Heart right ventricle (tissue), 16 donors: ENCODE measurements at regions not wholly inside any gene's neighbourhood (a gene's known extent, or its start where the extent isn't known, plus 50 kb on each side); places are given as distances from the start of the nearest gene placed in this dataset.

Source experiments
- ATAC-seq, 8 donors: fragments of 200-7000 bp; cut with Tn5 transposase; one replicate each; pipeline ENCODE4 v1.9.1; 2020; ENCODE audit warnings: mild to moderate bottlenecking in 8 of 8, moderate library complexity in 8 of 8, moderate number of reproducible peaks in 1 of 8
- DNase-seq, 2 donors: peaks; one replicate each; pipeline ENCODE4 v3.0.0-alpha.2; 2020
- H3K27ac ChIP-seq, 10 donors: fragments of 200-600 bp; sonication (generic) in 2 of 10; one replicate each; pipeline versions ENCODE4 v1.5.0 to v1.8.0; 2020 to 2022; ENCODE audit warnings: mild to moderate bottlenecking in 3 of 10
- H3K27me3 ChIP-seq, 7 donors: fragments of 200-600 bp; one replicate each; pipeline ENCODE4 v1.8.0; 2021 to 2022; ENCODE audit warnings: mild to moderate bottlenecking in 2 of 7
- H3K36me3 ChIP-seq, 9 donors: fragments of 200-600 bp; sonication (generic) in 1 of 9; one replicate each; pipeline versions ENCODE4 v1.5.0 to v1.8.0; 2020 to 2022; ENCODE audit warnings: mild to moderate bottlenecking in 2 of 9
- H3K4me1 ChIP-seq, 9 donors: fragments of 200-600 bp; sonication (generic) in 1 of 9; one replicate each; pipeline versions ENCODE4 v1.5.0 to v1.8.0; 2020 to 2022; ENCODE audit warnings: mild to moderate bottlenecking in 4 of 9
- H3K4me3 ChIP-seq, 10 donors: fragments of 200-600 bp; sonication (generic) in 2 of 10; one replicate each; pipeline versions ENCODE4 v1.5.0 to v1.8.0; 2020 to 2022; ENCODE audit warnings: mild to moderate bottlenecking in 7 of 10, moderate library complexity in 2 of 10
- H3K9me3 ChIP-seq, 11 donors: fragments of 200-600 bp in 10 of 11; sonication (generic) in 2 of 11; one replicate each; pipeline versions ENCODE4 v1.5.0 to v1.8.0; 2013 to 2022; ENCODE audit warnings: mild to moderate bottlenecking in 2 of 11, control low read depth in 1 of 11, moderate library complexity in 1 of 11
- WGBS, 2 donors: extraction: QIAGEN DNeasy Blood & Tissue Kit; methylation state at CpG; one replicate each; pipeline ENCODE4 v1.1.7; 2013; ENCODE audit warnings: inconsistent platforms in 1 of 2; 5-methylcytosine and 5-hydroxymethylcytosine counted together
- intact Hi-C, 10 donors: fragments of 100-400 bp; cut with DNase I; formaldehyde crosslinking; loops; one replicate each; pipeline versions ENCODE4 v1.11.1 to v1.14.2; 2022
- TF ChIP-seq, protein P1 (sequence below), 9 donors: fragments of 200-600 bp; sonication (generic) in 2 of 9; IDR thresholded peaks; one replicate each; pipeline versions ENCODE4 v1.5.0 to v1.8.0; 2021 to 2022; ENCODE audit warnings: antibody characterized with exemption in 9 of 9, mild to moderate bottlenecking in 5 of 9, moderate library complexity in 1 of 9
- donor health status: Arrhythmogenic right ventricular cardiomyopathy.
- donor health status: ischemic (EF 13 %, LVEDD 7.1; RV severe dilation, severe dysfunction).
- donor health status: healthy with polysubstance abuse.
- donor health status: DM: no; HTN: yes; CAD: no.
- donor health status: DM: no; HTN: no; CAD: no.
- donor health status: ischemic (EF 25% LVEDD 6.9; RV normal size, moderate dysfunction).
- donor health status: ischemic (EF 25% LVEDD 5.7; RV mildly dilated, moderate dysfunction).
- donor health status: healthy.
- donor health status: DM: yes; HTN: yes; CAD: no.
- donor health status: Ischemic cardiomyopathy.
- donor health status: ischemic (EF 35%, LVEDD 5.7; RV mildly dilated, moderate dysfunction).
- donor health status: nonischemic (EF 11% LVEDD 7.7; RV severe dilation, severe dysfunction).
- donor health status: DM: yes; HTN: yes; CAD: no.
- donor health status: PGD.
- donor health status: ischemic (EF 29% LVEDD 5.4; RV normal size, mild dysfunction).
- donor health status: nonischemic (EF 23%, LVEDD 6.1; RV moderate dilation, normal function).

GRCh38 chr10:9535744-9536143 is 1481.3 kb downstream of the GATA3 start:
- 71 to 85% methylated on average over 4 of the region's 4 CpGs for WGBS, 2 donors
- Histone ChIP-seq H3K4me3 (no peak overlapping the region), H3K9me3 (no peaks in the 10 kb centered on the region), H3K27ac (no peak overlapping the region), H3K4me1 (no peaks in the 10 kb centered on the region), H3K36me3 (no peaks in the 10 kb centered on the region), H3K27me3 (no peaks in the 10 kb centered on the region)
- intact Hi-C loops, result no loop called here
- TF ChIP-seq, protein P1, sequence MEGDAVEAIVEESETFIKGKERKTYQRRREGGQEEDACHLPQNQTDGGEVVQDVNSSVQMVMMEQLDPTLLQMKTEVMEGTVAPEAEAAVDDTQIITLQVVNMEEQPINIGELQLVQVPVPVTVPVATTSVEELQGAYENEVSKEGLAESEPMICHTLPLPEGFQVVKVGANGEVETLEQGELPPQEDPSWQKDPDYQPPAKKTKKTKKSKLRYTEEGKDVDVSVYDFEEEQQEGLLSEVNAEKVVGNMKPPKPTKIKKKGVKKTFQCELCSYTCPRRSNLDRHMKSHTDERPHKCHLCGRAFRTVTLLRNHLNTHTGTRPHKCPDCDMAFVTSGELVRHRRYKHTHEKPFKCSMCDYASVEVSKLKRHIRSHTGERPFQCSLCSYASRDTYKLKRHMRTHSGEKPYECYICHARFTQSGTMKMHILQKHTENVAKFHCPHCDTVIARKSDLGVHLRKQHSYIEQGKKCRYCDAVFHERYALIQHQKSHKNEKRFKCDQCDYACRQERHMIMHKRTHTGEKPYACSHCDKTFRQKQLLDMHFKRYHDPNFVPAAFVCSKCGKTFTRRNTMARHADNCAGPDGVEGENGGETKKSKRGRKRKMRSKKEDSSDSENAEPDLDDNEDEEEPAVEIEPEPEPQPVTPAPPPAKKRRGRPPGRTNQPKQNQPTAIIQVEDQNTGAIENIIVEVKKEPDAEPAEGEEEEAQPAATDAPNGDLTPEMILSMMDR (IDR thresholded peaks at IDR 0.05), result no peak
- ATAC-seq (no peak), DNase-seq (no peak)

DNA sequence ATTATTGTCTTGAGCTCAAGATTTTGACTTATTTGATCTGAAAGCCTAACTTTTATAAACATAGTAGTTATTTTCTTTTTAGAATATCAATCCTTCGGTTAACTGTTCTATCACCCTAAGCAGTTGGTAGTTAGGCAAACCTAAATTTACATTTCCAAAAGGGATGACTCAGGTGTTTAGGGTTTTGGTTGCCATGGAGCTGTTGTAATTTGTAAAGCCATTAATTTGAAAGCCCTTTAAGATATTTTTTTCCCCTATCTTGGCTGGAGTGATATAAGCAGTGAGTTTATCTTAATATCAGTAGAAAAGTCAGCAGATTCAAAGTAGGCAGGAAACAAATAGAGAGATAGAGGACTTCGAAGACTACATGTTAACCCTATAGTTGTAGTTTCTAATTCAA is 1472.6 kb upstream of the CELF2 start:
- WGBS, 2 donors, result 28 to 35% methylated on average over 2 of the region's 2 CpGs
- intact Hi-C loops, result no loop called here
- H3K36me3 ChIP-seq, result no peaks in the 10 kb centered on the region
- TF ChIP-seq, protein P1 (IDR thresholded peaks at IDR 0.05), result no peak
- no peaks in the 10 kb centered on the region for H3K27me3 ChIP-seq
- ATAC-seq (no peak), DNase-seq (no peak)
- H3K27ac ChIP-seq, result no peak overlapping the region
- H3K4me1 ChIP-seq, result peaks cover 0 to 8% (median 0%) of the 10 kb centered on the region in 9 donors
- no peak overlapping the region for H3K4me3 ChIP-seq
- peaks cover 0 to 10% (median 0%) of the 10 kb centered on the region in 11 donors for H3K9me3 ChIP-seq

DNA sequence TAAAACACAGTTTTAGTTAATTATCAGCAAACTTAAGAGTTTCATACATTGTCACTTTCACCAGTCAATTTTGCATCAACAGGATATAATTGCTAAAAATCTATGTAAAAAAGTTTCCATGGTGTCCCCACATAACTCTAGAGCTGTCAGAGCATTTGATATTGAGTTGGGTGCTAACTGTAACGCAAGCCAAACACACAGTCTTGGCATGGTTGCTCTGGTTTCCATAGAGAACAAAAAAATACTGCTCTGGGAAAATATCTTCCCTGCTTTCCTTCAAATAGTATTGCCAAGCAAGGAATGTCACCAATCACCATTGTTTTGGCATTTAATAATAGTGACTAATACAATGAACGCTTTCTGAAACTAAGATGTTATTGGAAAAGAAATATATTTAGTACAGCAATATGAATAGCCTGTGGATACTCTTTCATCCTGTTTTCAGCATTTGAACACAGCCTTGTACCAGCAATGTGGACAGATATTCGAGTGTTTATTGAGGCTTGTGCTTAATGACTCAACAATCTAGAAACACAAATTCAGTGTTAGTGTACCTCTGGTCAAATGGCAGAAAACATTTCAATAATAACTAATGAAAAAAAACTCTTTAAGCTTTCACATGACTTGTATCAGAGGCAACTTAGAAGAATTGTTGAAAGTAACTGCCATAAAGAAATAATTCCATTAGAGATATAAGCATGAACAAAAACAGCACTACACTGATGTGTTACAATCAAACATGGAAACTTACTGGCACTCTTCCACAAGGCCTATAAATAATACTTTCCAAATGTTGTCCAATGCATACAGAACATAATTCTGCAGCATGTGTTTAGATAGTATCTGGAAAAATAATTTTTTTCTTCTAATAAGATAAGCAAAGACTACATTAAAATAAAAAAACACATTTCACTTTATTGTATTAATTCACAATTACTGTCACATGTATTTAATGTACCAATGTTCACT is 1469.5 kb upstream of the CELF2 start:
- TF ChIP-seq, protein P1 (IDR thresholded peaks at IDR 0.05), result no peak
- intact Hi-C loops, result no loop called here
- no peaks in the 10 kb centered on the region for H3K36me3 ChIP-seq
- peaks cover 0 to 8% (median 0%) of the 10 kb centered on the region in 9 donors for H3K4me1 ChIP-seq
- 19% methylated on average over 3 of the region's 3 CpGs for WGBS, 2 donors
- no peaks in the 10 kb centered on the region for H3K27me3 ChIP-seq
- DNase-seq (no peak), ATAC-seq (peak in 6 of 8 donors; percentile 52 to 87 (median 62))
- H3K4me3 ChIP-seq, result no peak overlapping the region
- peaks cover 0 to 27% (median 8%) of the 10 kb centered on the region in 11 donors for H3K9me3 ChIP-seq
- peak overlapping the region in 8 of 10 donors; percentile 11 to 47 (median 30) for H3K27ac ChIP-seq

DNA sequence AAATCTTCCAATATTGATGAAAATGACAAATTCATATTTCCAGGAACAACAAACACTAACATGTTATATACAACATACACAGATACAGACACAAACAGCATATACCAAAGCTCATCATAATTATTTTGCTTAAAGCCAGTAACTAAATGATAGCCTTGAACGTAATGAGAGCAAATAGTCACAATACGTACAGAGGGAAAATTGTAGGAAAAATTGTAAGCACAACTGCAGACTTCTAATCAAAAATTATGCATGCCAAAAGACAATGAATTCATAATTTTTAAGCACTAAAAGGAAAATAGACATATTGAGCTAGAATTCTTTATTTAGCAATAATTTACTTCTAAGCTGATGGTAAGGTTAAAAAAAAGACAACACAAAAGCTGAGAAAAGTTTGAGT is 1466.9 kb upstream of the CELF2 start:
- intact Hi-C loops, result no loop called here
- Histone ChIP-seq H3K27me3 (no peaks in the 10 kb centered on the region), H3K4me3 (no peak overlapping the region), H3K9me3 (peaks cover 0 to 23% (median 8%) of the 10 kb centered on the region in 11 donors), H3K27ac (no peak overlapping the region), H3K4me1 (peaks cover 0 to 8% (median 0%) of the 10 kb centered on the region in 9 donors), H3K36me3 (no peaks in the 10 kb centered on the region)
- TF ChIP-seq, protein P1 (IDR thresholded peaks at IDR 0.05), result no peak
- WGBS, 2 donors, result 92 to 99% methylated on average over 2 of the region's 2 CpGs
- no peak for DNase-seq
- no peak for ATAC-seq
